PC-3 (cell line): ENCODE measurements at regions not wholly inside any gene's neighbourhood (a gene's known extent, or its start where the extent isn't known, plus 50 kb on each side); places are given as distances from the start of the nearest gene placed in this dataset.

ENCODE experiments used
- ATAC-seq: fragments of 200-7000 bp; cut with Tn5 transposase; 2 replicates; pipeline ENCODE4 v1.9.1; 2020; ENCODE audit warnings: mild to moderate bottlenecking, moderate library complexity
- BruUV-seq: library from RNA; stranded (reverse); fragments of 400-500 nt; replicated peaks from 2 replicates; lab custom pipeline; 2021; lab: Mats Ljungman, UMichigan
- CTCF ChIA-PET: fragments of 300-600 bp; sonication (Branson Sonifier 250); formaldehyde crosslinking; loops from one replicate; lab custom pipeline; 2022; ENCODE audit warnings: antibody characterized with exemption; lab: Charles Lee
- POLR2A ChIA-PET: fragments of 300-600 bp; sonication (Branson Sonifier 250); formaldehyde crosslinking; loops from one replicate; lab custom pipeline; 2022; ENCODE audit warnings: antibody characterized with exemption; ENCODE audit not compliant: unreplicated experiment; lab: Charles Lee
- DNase-seq: peaks from one replicate; pipeline ENCODE4 v3.0.0-alpha.2; 2015
- H2AFZ ChIP-seq: fragments of 300-600 bp; sonication (generic); 2 replicates; pipeline ENCODE4 v1.6.0; 2016; ENCODE audit warnings: antibody characterized with exemption, low read length
- H3F3A ChIP-seq: fragments of 300-600 bp; sonication (generic); one replicate; pipeline ENCODE4 v1.6.0; 2017; ENCODE audit warnings: antibody characterized with exemption, low read length, control low read depth, mild to moderate bottlenecking; ENCODE audit not compliant: unreplicated experiment
- H3K27ac ChIP-seq: fragments of 300-600 bp; sonication (generic); 2 replicates; pipeline ENCODE4 v1.5.1; 2016; ENCODE audit warnings: mild to moderate bottlenecking, low read length
- H3K27me3 ChIP-seq: fragments of 300-600 bp; sonication (generic); 2 replicates; pipeline ENCODE4 v1.6.1; 2016; ENCODE audit warnings: low read length, mixed read lengths
- H3K36me3 ChIP-seq: fragments of 300-600 bp; sonication (generic); 2 replicates; pipeline ENCODE4 v1.6.1; 2016; ENCODE audit warnings: low read depth, mixed run types, low read length, mixed read lengths
- H3K4me1 ChIP-seq: fragments of 300-600 bp; sonication (generic); 2 replicates; pipeline ENCODE4 v1.5.1; 2016; ENCODE audit warnings: low read length; ENCODE audit not compliant: insufficient read depth
- H3K4me2 ChIP-seq: fragments of 300-600 bp; sonication (generic); 2 replicates; pipeline ENCODE4 v1.6.0; 2016; ENCODE audit warnings: low read length
- H3K4me3 ChIP-seq: fragments of 300-600 bp; sonication (generic); 2 replicates; pipeline ENCODE4 v1.5.1; 2016; ENCODE audit warnings: mild to moderate bottlenecking, low read length, mixed read lengths
- H3K79me2 ChIP-seq: fragments of 300-600 bp; sonication (generic); 2 replicates; pipeline ENCODE4 v1.6.1; 2017; ENCODE audit warnings: low read length, mixed read lengths
- H3K9ac ChIP-seq: fragments of 300-600 bp; sonication (generic); 2 replicates; pipeline ENCODE4 v1.6.0; 2016; ENCODE audit warnings: mild to moderate bottlenecking, low read length
- H3K9me2 ChIP-seq: fragments of 300-600 bp; sonication (generic); replicated peaks from 2 replicates; pipeline ENCODE4 v1.6.1; 2016; ENCODE audit warnings: mixed run types, low read length, mixed read lengths
- H3K9me3 ChIP-seq: fragments of 300-600 bp; sonication (generic); 2 replicates; pipeline ENCODE4 v1.6.1; 2016; ENCODE audit warnings: low read length, mixed read lengths
- H4K20me1 ChIP-seq: fragments of 300-600 bp; sonication (generic); 2 replicates; pipeline ENCODE4 v1.6.1; 2016; ENCODE audit warnings: low read length, mixed read lengths
- CTCF ChIP-seq: fragments of 300-600 bp; sonication (generic); conservative IDR thresholded peaks from 2 replicates; pipeline ENCODE4 v1.5.1; 2017; ENCODE audit warnings: antibody characterized with exemption, low read depth, mild to moderate bottlenecking, low read length
- EZH2 ChIP-seq: fragments of 300-600 bp; sonication (generic); IDR thresholded peaks from one replicate; pipeline ENCODE4 v1.6.1; 2017; ENCODE audit warnings: antibody characterized with exemption, mild to moderate bottlenecking, low read length; ENCODE audit not compliant: unreplicated experiment
- EZH2phosphoT487 ChIP-seq: fragments of 300-600 bp; sonication (generic); IDR thresholded peaks from 2 replicates; pipeline ENCODE4 v1.6.1; 2018; ENCODE audit warnings: mild to moderate bottlenecking, antibody characterized with exemption, low read length, borderline replicate concordance
- intact Hi-C: fragments of 100-400 bp; cut with micrococcal nuclease; formaldehyde crosslinking; loops from 2 replicates; pipeline ENCODE4 v1.9.0; 2023

DNA sequence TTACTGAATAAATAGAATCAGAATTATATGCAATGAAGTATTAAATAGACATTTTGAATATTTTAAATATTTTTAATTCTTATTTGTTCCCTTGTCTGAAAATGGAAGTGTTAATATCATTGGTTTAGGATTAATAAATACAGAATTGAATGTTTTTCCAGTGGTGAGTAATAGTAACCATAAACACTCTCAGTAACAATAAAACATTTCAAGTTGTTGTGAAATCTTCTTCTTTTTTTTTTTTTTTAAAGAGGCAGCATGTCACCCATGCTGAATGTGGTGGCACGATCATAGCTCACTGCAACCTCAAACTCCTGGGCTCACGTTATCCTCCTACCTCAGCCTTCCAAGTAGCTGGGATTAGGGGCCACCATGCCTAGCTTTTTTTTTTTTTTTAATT is 86.2 kb upstream of the ZBTB18 start:
- Histone ChIP-seq H3K9ac (no peak overlapping the region), H3K9me3 (no peaks in the 10 kb centered on the region), H3K4me2 (no peak overlapping the region), H3F3A (no peaks in the 10 kb centered on the region), H3K27me3 (no peaks in the 10 kb centered on the region), H3K4me3 (no peak overlapping the region), H2AFZ (no peak overlapping the region), H4K20me1 (no peaks in the 10 kb centered on the region), H3K36me3 (no peaks in the 10 kb centered on the region), H3K4me1 (no peaks in the 10 kb centered on the region; the same call in 1 of the 2 replicates), H3K79me2 (no peaks in the 10 kb centered on the region), H3K27ac (no peak overlapping the region), H3K9me2 (no peaks in the 10 kb centered on the region)
- DNase-seq, result no peak
- TF ChIP-seq EZH2, result no peak
- TF ChIP-seq EZH2phosphoT487, result no peak
- no peak for ATAC-seq
- intact Hi-C loops, result loop anchor here (5.0 kb wide), 1 partner anchor 73 kb away; no protein-coding TSS in a partner anchor
- no TSS peak for BruUV-seq
- ChIA-PET CTCF (no interaction called here), POLR2A (no interaction called here)

- Histone ChIP-seq H3K27me3 (no peaks in the 10 kb centered on the region), H2AFZ (no peak overlapping the region), H3K27ac (no peak overlapping the region), H3K9ac (no peak overlapping the region), H3K79me2 (no peaks in the 10 kb centered on the region), H3F3A (no peaks in the 10 kb centered on the region), H3K4me2 (no peak overlapping the region), H3K36me3 (no peaks in the 10 kb centered on the region), H3K4me1 (no peaks in the 10 kb centered on the region; the same call in 1 of the 2 replicates), H3K9me3 (no peaks in the 10 kb centered on the region), H3K4me3 (no peak overlapping the region), H3K9me2 (no peaks in the 10 kb centered on the region), H4K20me1 (no peaks in the 10 kb centered on the region)
- intact Hi-C loops, result no loop called here
- no TSS peak for BruUV-seq
- ATAC-seq, result no peak
- no peak for DNase-seq
- POLR2A ChIA-PET, result no interaction called here
- no peak for TF ChIP-seq EZH2phosphoT487
- no peak for TF ChIP-seq EZH2
- TF ChIP-seq CTCF, result no peak
- CTCF ChIA-PET, result no interaction called here
Measured at GRCh38 chr1:243963571-243963970, 87.5 kb upstream of the ZBTB18 start.

DNA sequence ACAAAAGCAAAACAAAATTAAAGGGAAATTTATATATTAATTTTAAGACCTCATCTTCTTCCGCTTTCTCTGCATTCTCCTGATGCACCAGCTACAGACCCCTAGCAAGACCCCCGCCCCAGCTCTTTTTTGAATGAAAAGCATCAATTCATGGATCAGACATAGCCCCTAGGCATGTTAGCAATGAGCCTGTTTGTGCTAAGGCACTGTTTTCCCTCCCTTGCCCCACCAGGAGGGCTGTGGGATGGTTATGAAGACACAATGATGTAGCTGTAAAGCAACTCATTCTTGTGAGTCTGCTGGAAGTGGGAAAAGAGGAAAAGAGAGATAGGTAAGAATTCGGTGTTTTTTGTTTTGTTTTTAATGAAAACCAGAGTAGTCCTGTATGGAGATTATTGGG is 88.5 kb upstream of the ZBTB18 start:
- Histone ChIP-seq H3K79me2 (no peaks in the 10 kb centered on the region), H3K9me2 (no peaks in the 10 kb centered on the region), H3F3A (no peaks in the 10 kb centered on the region), H3K4me1 (no peaks in the 10 kb centered on the region), H2AFZ (no peak overlapping the region), H3K9me3 (no peaks in the 10 kb centered on the region), H3K4me2 (no peak overlapping the region), H3K27me3 (no peaks in the 10 kb centered on the region), H4K20me1 (no peaks in the 10 kb centered on the region), H3K36me3 (no peaks in the 10 kb centered on the region), H3K27ac (no peak overlapping the region), H3K9ac (no peak overlapping the region), H3K4me3 (no peak overlapping the region)
- CTCF ChIA-PET, result interaction anchor here (0.5 kb wide), 1 partner anchor 1305 kb away, joined by 4 read pairs; no protein-coding TSS in a partner anchor
- DNase-seq (no peak), ATAC-seq (no peak)
- intact Hi-C loops, result no loop called here
- POLR2A ChIA-PET, result no interaction called here
- BruUV-seq, result no TSS peak
- TF ChIP-seq CTCF (no peak), EZH2phosphoT487 (no peak), EZH2 (no peak)
